GM19043 (cell line): ENCODE measurements at regions not wholly inside any gene's neighbourhood (a gene's known extent, or its start where the extent isn't known, plus 50 kb on each side); places are given as distances from the start of the nearest gene placed in this dataset.
"Not testable (repeated sequence)": the region's sequence is repeated elsewhere in the genome, so short reads cannot be mapped to it uniquely, and the experiment has no call there.

Experiments
- ATAC-seq: cut with Tn5 transposase; IDR thresholded peaks from one replicate; pipeline ENCODE4 v1.9.1; 2021; ENCODE audit warnings: low read depth; ENCODE audit not compliant: unreplicated experiment

GRCh38 chr12:25341877-25342276 is 91.1 kb upstream of the KRAS start:
- not testable (repeated sequence) for ATAC-seq

GRCh38 chr12:25337916-25338315 is 87.2 kb upstream of the KRAS start:
- ATAC-seq: no peak

GRCh38 chr12:25332143-25332542 is 81.4 kb upstream of the KRAS start:
- ATAC-seq: peak; percentile 70

GRCh38 chr12:25328072-25328712 is 77.5 kb upstream of the KRAS start:
- ATAC-seq: no peak

- ATAC-seq: no peak
These were observed 76.6 kb upstream of the KRAS start for GRCh38 chr12:25327321-25327720.

- ATAC-seq: no peak
These were observed 75.6 kb upstream of the KRAS start for GRCh38 chr12:25326326-25326725.

- ATAC-seq: no peak
These were observed 74.1 kb upstream of the KRAS start for GRCh38 chr12:25324861-25325260.

GRCh38 chr12:25323581-25323982 is 72.9 kb upstream of the KRAS start:
- ATAC-seq: no peak

GRCh38 chr12:25322918-25323531 is 72.3 kb upstream of the KRAS start:
- no peak for ATAC-seq

GRCh38 chr12:25322351-25322750 is 71.6 kb upstream of the KRAS start:
- ATAC-seq: no peak

- no peak for ATAC-seq
These were observed 71.0 kb upstream of the KRAS start for GRCh38 chr12:25321772-25322171.

- peak; percentile 67 for ATAC-seq
These were observed 69.6 kb upstream of the KRAS start for GRCh38 chr12:25320123-25321006.

- no peak for ATAC-seq
These were observed 68.7 kb upstream of the KRAS start for GRCh38 chr12:25319233-25319984.

GRCh38 chr12:25317553-25317952 is 66.8 kb upstream of the KRAS start:
- no peak for ATAC-seq

- no peak for ATAC-seq
These were observed 64.7 kb upstream of the KRAS start for GRCh38 chr12:25315388-25315787.

GRCh38 chr12:25313266-25313990 is 62.7 kb upstream of the KRAS start:
- not testable (repeated sequence) for ATAC-seq

- no peak for ATAC-seq
These were observed 60.8 kb upstream of the KRAS start for GRCh38 chr12:25311506-25311905.

GRCh38 chr12:25310071-25310470 is 59.3 kb upstream of the KRAS start:
- ATAC-seq: not testable (repeated sequence)

GRCh38 chr12:25308756-25309155 is 58.0 kb upstream of the KRAS start:
- no peak for ATAC-seq

- no peak for ATAC-seq
These were observed 57.1 kb upstream of the KRAS start for GRCh38 chr12:25307818-25308217.
